ENCODE measurements at regions not wholly inside any gene's neighbourhood (a gene's known extent, or its start where the extent isn't known, plus 50 kb on each side); places are given as distances from the start of the nearest gene placed in this dataset.
A peak's percentile ranks its signal among the peaks of the same experiment; 100 is the strongest.

- Histone ChIP-seq H3K27me3 (replicated peaks in 1 of 2; ENCODE audit: control insufficient read depth in 2 of 2, insufficient read depth in 2 of 2, low read length in 1 of 2) (no peaks in the 10 kb centered on the region), H3K9me3 (replicated peaks; ENCODE audit: control insufficient read depth, insufficient read depth, low read length) (no peaks in the 10 kb centered on the region), H3K4me3 (no peak overlapping the region), H3K36me3 (ENCODE audit: control insufficient read depth in 2 of 2, insufficient read depth in 2 of 2, low read length in 1 of 2) (no peaks in the 10 kb centered on the region), H3K27ac (ENCODE audit: control insufficient read depth, insufficient read depth) (no peak overlapping the region), H3K9ac (ENCODE audit: control insufficient read depth, insufficient read depth, low read length) (no peak overlapping the region), H3K4me2 (ENCODE audit: control insufficient read depth, insufficient read depth) (no peak overlapping the region), H2AFZ (ENCODE audit: control insufficient read depth, low read depth, low read length) (no peak overlapping the region), H4K20me1 (ENCODE audit: control insufficient read depth, insufficient read depth) (no peaks in the 10 kb centered on the region), H3K4me1 (ENCODE audit: control insufficient read depth, insufficient read depth, low read length) (no peaks in the 10 kb centered on the region), H3K79me2 (ENCODE audit: control insufficient read depth, insufficient read depth, low read length) (no peaks in the 10 kb centered on the region)
- BruUV-seq (replicated peaks): no TSS peak
- POLR2A ChIA-PET: no interaction called here
- in situ Hi-C loops (cut with MboI): no loop called here
- DNase-seq (ENCODE audit: low read depth, low spot score) (no peak), ATAC-seq (no peak), FAIRE-seq (no peak)
- RAD21 ChIA-PET (ENCODE audit: unreplicated experiment): no interaction called here
- SMC1A ChIA-PET (ENCODE audit: uncharacterized antibody, unreplicated experiment): interaction anchor here (0.5 kb wide), 1 partner anchor 16 kb away, joined by 3 read pairs; no protein-coding TSS in a partner anchor
- 0% methylated on average over 2 of the region's 2 CpGs for WGBS (ENCODE audit: insufficient coverage, insufficient replicate concordance, low lambda C conversion rate, missing lambda C conversion rate)
- intact Hi-C loops (cut with micrococcal nuclease; ENCODE audit: unreplicated experiment): no loop called here
- TF ChIP-seq, protein P1, sequence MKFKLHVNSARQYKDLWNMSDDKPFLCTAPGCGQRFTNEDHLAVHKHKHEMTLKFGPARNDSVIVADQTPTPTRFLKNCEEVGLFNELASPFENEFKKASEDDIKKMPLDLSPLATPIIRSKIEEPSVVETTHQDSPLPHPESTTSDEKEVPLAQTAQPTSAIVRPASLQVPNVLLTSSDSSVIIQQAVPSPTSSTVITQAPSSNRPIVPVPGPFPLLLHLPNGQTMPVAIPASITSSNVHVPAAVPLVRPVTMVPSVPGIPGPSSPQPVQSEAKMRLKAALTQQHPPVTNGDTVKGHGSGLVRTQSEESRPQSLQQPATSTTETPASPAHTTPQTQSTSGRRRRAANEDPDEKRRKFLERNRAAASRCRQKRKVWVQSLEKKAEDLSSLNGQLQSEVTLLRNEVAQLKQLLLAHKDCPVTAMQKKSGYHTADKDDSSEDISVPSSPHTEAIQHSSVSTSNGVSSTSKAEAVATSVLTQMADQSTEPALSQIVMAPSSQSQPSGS (IDR thresholded peaks at IDR 0.05; ENCODE audit: low read length): no peak
- 0 out of 2 replicates have a peak, but pooled peaks have one; percentile 4 for TF ChIP-seq RAD21 (IDR thresholded peaks at IDR 0.05; ENCODE audit: insufficient read depth, low read depth, low read length)
- no peak for TF ChIP-seq CREM (IDR thresholded peaks at IDR 0.05; ENCODE audit: low read depth)
- CTCF ChIA-PET: no interaction called here
Observed at GRCh38 chr10:10233229-10233628, 784.4 kb upstream of the CELF2 start.

DNA sequence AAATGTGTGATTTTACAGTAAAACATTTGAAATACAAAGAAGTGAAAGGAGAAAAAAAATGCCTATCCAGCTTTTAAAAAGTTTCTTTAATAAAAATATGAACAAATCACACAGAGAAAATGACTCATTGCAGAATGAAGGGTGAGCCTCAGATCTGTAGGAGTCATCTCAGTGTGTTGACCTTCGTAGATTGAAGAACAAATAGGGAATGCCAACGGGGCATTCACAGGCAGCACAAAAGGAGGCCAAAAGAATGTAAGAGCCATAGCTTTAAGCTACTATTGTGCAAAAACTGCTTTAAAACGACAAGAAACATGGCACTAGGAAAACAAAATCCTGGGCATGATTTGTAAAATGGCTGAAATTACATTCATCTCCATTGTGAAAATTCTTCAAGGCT, 782.7 kb upstream of the CELF2 start:
- Histone ChIP-seq H3K27ac (ENCODE audit: control insufficient read depth, insufficient read depth) (no peak overlapping the region), H3K9me3 (replicated peaks; ENCODE audit: control insufficient read depth, insufficient read depth, low read length) (no peaks in the 10 kb centered on the region), H3K4me3 (no peak overlapping the region), H2AFZ (ENCODE audit: control insufficient read depth, low read depth, low read length) (peak overlapping the region; percentile 7; the same call in 1 of the 2 replicates), H3K79me2 (ENCODE audit: control insufficient read depth, insufficient read depth, low read length) (no peaks in the 10 kb centered on the region), H4K20me1 (ENCODE audit: control insufficient read depth, insufficient read depth) (no peaks in the 10 kb centered on the region), H3K4me1 (ENCODE audit: control insufficient read depth, insufficient read depth, low read length) (no peaks in the 10 kb centered on the region), H3K9ac (ENCODE audit: control insufficient read depth, insufficient read depth, low read length) (no peak overlapping the region), H3K27me3 (replicated peaks in 1 of 2; ENCODE audit: control insufficient read depth in 2 of 2, insufficient read depth in 2 of 2, low read length in 1 of 2) (no peaks in the 10 kb centered on the region), H3K36me3 (ENCODE audit: control insufficient read depth in 2 of 2, insufficient read depth in 2 of 2, low read length in 1 of 2) (no peaks in the 10 kb centered on the region), H3K4me2 (ENCODE audit: control insufficient read depth, insufficient read depth) (no peak overlapping the region)
- ChIA-PET SMC1A (ENCODE audit: uncharacterized antibody, unreplicated experiment) (no interaction called here), POLR2A (no interaction called here), RAD21 (ENCODE audit: unreplicated experiment) (no interaction called here), CTCF (no interaction called here)
- DNase-seq (ENCODE audit: low read depth, low spot score) (no peak), FAIRE-seq (no peak), ATAC-seq (no peak)
- in situ Hi-C loops (cut with MboI): no loop called here
- TF ChIP-seq LARP7 (IDR thresholded peaks at IDR 0.05) (no peak), IRF5 (IDR thresholded peaks at IDR 0.05; ENCODE audit: borderline replicate concordance) (no peak), HCFC1 (IDR thresholded peaks at IDR 0.05; ENCODE audit: low read length) (no peak), KAT2A (conservative IDR thresholded peaks at IDR 0.05; ENCODE audit: control insufficient read depth, low read depth, low read length) (no peak), YBX1 (IDR thresholded peaks at IDR 0.05) (no peak)
- TF ChIP-seq, protein P2, sequence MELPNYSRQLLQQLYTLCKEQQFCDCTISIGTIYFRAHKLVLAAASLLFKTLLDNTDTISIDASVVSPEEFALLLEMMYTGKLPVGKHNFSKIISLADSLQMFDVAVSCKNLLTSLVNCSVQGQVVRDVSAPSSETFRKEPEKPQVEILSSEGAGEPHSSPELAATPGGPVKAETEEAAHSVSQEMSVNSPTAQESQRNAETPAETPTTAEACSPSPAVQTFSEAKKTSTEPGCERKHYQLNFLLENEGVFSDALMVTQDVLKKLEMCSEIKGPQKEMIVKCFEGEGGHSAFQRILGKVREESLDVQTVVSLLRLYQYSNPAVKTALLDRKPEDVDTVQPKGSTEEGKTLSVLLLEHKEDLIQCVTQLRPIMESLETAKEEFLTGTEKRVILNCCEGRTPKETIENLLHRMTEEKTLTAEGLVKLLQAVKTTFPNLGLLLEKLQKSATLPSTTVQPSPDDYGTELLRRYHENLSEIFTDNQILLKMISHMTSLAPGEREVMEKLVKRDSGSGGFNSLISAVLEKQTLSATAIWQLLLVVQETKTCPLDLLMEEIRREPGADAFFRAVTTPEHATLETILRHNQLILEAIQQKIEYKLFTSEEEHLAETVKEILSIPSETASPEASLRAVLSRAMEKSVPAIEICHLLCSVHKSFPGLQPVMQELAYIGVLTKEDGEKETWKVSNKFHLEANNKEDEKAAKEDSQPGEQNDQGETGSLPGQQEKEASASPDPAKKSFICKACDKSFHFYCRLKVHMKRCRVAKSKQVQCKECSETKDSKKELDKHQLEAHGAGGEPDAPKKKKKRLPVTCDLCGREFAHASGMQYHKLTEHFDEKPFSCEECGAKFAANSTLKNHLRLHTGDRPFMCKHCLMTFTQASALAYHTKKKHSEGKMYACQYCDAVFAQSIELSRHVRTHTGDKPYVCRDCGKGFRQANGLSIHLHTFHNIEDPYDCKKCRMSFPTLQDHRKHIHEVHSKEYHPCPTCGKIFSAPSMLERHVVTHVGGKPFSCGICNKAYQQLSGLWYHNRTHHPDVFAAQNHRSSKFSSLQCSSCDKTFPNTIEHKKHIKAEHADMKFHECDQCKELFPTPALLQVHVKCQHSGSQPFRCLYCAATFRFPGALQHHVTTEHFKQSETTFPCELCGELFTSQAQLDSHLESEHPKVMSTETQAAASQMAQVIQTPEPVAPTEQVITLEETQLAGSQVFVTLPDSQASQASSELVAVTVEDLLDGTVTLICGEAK (IDR thresholded peaks at IDR 0.05; ENCODE audit: borderline replicate concordance): no peak
- intact Hi-C loops (cut with micrococcal nuclease; ENCODE audit: unreplicated experiment): no loop called here
- BruUV-seq (replicated peaks): no TSS peak
- 0% methylated on average over 3 of the region's 3 CpGs for whole genome bisulfite sequencing (ENCODE audit: insufficient coverage, insufficient replicate concordance, low lambda C conversion rate, missing lambda C conversion rate)
